ENCODE measurements at regions not wholly inside any gene's neighbourhood (a gene's known extent, or its start where the extent isn't known, plus 50 kb on each side); places are given as distances from the start of the nearest gene placed in this dataset.
"Not testable (repeated sequence)": the region's sequence is repeated elsewhere in the genome, so short reads cannot be mapped to it uniquely, and the experiment has no call there.

GRCh38 chr6:21772884-21773575, 179.5 kb downstream of the SOX4 start:
- DNase-seq = no peak

- DNase-seq = no peak
Observed at GRCh38 chr6:21773576-21773968, 180.0 kb downstream of the SOX4 start.

GRCh38 chr6:21777846-21778245, 184.3 kb downstream of the SOX4 start:
- no peak for DNase-seq

GRCh38 chr6:21780141-21780540, 186.6 kb downstream of the SOX4 start:
- peak; percentile 74 for DNase-seq

- DNase-seq = no peak
Observed at GRCh38 chr6:21780679-21781078, 187.1 kb downstream of the SOX4 start.

GRCh38 chr6:21781128-21781527, 187.6 kb downstream of the SOX4 start:
- no peak for DNase-seq

- DNase-seq = no peak
Observed at GRCh38 chr6:21785164-21785563, 191.6 kb downstream of the SOX4 start.

- DNase-seq = no peak
Observed at GRCh38 chr6:21791056-21791455, 197.5 kb downstream of the SOX4 start.

- no peak for DNase-seq
Observed at GRCh38 chr6:21791581-21791980, 198.0 kb downstream of the SOX4 start.

- DNase-seq = no peak
Observed at GRCh38 chr6:21792177-21792576, 198.6 kb downstream of the SOX4 start.

- DNase-seq = not testable (repeated sequence)
Observed at GRCh38 chr6:21796979-21797378, 203.4 kb downstream of the SOX4 start.

- no peak for DNase-seq
Observed at GRCh38 chr6:21798468-21798867, 204.9 kb downstream of the SOX4 start.

GRCh38 chr6:21800330-21800729, 206.8 kb downstream of the SOX4 start:
- no peak for DNase-seq

GRCh38 chr6:21800948-21801438, 207.4 kb downstream of the SOX4 start:
- DNase-seq = no peak

- DNase-seq = no peak
Observed at GRCh38 chr6:21801446-21802174, 208.1 kb downstream of the SOX4 start.

- DNase-seq = peak; percentile 70
Observed at GRCh38 chr6:21802175-21802822, 208.7 kb downstream of the SOX4 start.

- DNase-seq = no peak
Observed at GRCh38 chr6:21804941-21805610, 211.5 kb downstream of the SOX4 start.

GRCh38 chr6:21807299-21808044, 213.9 kb downstream of the SOX4 start:
- no peak for DNase-seq

GRCh38 chr6:21808045-21808470, 214.5 kb downstream of the SOX4 start:
- no peak for DNase-seq

GRCh38 chr6:21808551-21809242, 215.1 kb downstream of the SOX4 start:
- peak; percentile 35 for DNase-seq

- no peak for DNase-seq
Observed at GRCh38 chr6:21811484-21811883, 217.9 kb downstream of the SOX4 start.

All from skin of body (tissue), 1 donor.